Endothelial cell (in vitro differentiated cells): ENCODE measurements at regions not wholly inside any gene's neighbourhood (a gene's known extent, or its start where the extent isn't known, plus 50 kb on each side); places are given as distances from the start of the nearest gene placed in this dataset.
"Not testable (repeated sequence)": the region's sequence is repeated elsewhere in the genome, so short reads cannot be mapped to it uniquely, and the experiment has no call there.

Source experiments
- DNase-seq: peaks from one replicate; pipeline ENCODE4 v3.0.0; 2021; ENCODE audit warnings: low spot score
- H3K27ac Mint-ChIP-seq: one replicate; pipeline ENCODE4 v1.8.0; 2021; ENCODE audit warnings: mixed read lengths, inconsistent platforms; ENCODE audit not compliant: unreplicated experiment
- H3K27me3 Mint-ChIP-seq: one replicate; pipeline ENCODE4 v1.8.0; 2021; ENCODE audit warnings: mild to moderate bottlenecking, moderate library complexity, mixed read lengths, inconsistent platforms; ENCODE audit not compliant: unreplicated experiment
- H3K36me3 Mint-ChIP-seq: one replicate; pipeline ENCODE4 v1.8.0; 2021; ENCODE audit warnings: mild to moderate bottlenecking, low read depth, mixed read lengths, inconsistent platforms; ENCODE audit not compliant: unreplicated experiment
- H3K4me1 Mint-ChIP-seq: one replicate; pipeline ENCODE4 v1.8.0; 2021; ENCODE audit warnings: mild to moderate bottlenecking, mixed read lengths, inconsistent platforms; ENCODE audit not compliant: unreplicated experiment
- H3K4me3 Mint-ChIP-seq: one replicate; pipeline ENCODE4 v1.8.0; 2021; ENCODE audit warnings: mild to moderate bottlenecking, mixed read lengths, inconsistent platforms; ENCODE audit not compliant: unreplicated experiment
- H3K9me3 Mint-ChIP-seq: one replicate; pipeline ENCODE4 v1.8.0; 2021; ENCODE audit warnings: mixed read lengths, inconsistent platforms; ENCODE audit not compliant: unreplicated experiment

DNA sequence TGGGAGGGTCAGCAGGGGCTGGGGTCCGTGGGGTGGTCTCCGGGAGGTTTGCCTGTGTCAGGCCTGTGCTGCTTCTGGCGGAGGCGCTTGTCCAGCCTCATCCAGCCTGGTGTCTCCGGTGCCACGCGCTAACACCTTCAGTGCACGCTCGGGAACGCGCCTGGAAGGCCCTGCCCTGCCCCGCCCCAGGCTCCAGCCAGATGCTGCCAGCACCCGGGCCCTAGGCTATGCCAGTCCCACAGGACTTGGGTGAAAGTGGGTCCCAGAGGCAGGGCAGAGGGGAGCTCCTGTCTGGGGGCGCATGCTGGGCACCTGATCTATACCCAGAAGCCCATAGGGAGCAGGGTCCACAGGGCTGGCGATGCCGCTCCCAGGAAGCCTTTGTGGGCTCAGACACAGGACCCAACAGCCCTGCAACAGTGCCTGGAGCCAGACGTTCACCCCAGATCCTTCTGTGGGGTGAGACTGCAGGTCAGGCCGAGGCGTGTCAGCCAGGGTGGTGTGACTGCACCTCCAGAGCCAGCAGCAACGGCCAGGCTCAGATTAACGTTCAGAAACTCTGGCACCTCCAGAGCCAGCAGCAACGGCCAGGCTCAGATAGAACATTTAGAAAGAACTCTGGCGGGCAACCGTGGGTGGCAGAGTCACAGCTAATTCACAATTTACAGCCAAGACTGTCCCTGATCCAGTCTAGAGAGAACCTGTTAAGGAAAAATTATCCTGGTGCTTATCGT is 5423.2 kb upstream of the TPTE start:
- not testable (repeated sequence) for H3K27ac Mint-ChIP-seq, H3K27me3 Mint-ChIP-seq, H3K9me3 Mint-ChIP-seq, DNase-seq, H3K36me3 Mint-ChIP-seq, H3K4me1 Mint-ChIP-seq, H3K4me3 Mint-ChIP-seq

DNA sequence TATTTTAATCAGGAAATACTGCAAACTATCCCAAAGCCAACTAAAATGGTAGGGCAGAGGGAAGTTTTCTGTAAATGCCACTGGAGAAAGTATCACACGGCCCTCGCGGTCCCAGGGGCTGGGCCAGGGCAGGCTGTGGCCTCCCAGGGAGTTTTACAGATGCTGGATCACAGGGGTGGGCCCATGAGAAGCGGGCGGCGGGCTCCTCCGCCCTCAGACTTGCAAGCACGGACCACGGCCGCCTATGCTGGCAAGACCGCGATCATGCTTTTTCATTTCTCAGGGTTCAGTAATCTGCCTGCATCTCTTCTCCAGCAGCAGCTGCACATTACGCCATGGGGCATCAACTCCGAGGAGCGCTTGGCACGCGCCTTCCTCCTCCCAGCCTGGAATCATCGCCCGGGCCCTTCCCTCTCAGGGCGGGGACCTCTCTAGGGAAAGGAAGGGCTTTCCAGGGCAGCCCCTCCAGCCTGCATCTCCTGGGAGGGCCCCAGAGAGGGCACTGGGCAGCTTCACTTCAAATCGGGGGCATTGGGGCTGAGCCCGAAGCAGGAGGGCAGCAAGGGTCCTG is 5420.7 kb upstream of the TPTE start:
- not testable (repeated sequence) for H3K4me1 Mint-ChIP-seq, H3K36me3 Mint-ChIP-seq, DNase-seq, H3K27me3 Mint-ChIP-seq, H3K9me3 Mint-ChIP-seq, H3K4me3 Mint-ChIP-seq, H3K27ac Mint-ChIP-seq

DNA sequence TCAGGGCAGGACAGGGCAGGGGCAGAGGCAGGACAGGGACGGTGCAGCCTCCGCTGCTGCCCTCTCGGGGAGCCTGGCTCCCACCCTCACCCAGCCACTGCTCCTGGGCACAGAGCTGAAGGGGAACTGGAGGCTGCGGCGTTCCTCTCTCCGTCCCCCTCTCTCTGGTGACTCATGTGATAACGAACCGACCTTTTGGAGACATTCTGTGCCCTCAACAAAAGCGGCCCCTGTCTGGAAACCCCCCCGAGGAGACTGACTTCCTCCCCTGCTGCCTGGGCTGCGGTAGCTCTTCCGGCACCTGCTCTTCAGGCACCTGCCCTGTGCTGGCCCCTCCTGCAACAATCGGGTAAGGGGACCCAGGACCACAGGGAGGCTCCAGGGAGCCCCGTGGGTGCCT is 5419.6 kb upstream of the TPTE start:
- not testable (repeated sequence) for DNase-seq, H3K36me3 Mint-ChIP-seq, H3K27me3 Mint-ChIP-seq, H3K4me1 Mint-ChIP-seq, H3K4me3 Mint-ChIP-seq, H3K27ac Mint-ChIP-seq, H3K9me3 Mint-ChIP-seq

DNA sequence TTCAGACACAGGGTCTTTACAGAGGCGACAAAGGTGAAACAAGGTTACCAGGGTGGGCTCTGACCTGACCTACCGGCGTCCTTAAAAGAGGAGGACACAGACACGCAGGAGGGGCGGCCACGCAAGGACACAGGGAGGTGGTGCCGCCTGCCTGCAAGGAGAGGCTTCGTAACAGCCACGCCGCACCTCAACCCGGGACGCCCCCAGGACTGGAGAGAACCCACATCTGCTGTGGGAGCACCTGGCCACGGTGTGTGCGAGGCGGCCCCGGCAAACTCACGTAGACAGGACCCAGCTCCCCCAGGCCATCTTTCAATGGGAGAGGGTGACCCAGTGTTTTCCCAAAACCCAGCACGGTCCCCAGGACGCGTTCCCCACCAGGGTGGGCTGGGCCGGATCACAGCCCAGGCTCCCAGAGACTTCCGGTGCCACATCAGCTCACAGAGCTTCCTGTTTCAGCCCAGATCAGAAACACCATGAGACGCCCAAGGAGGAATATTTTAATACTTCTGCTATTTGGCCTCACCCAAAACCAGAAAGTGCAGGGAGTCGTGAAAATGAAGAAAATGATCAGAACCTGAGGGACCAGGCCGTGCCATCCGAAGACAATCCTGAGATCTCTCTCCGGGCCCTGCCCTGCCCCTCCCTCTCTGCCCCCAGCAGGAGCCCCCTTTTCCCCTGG is 5417.4 kb upstream of the TPTE start:
- H3K4me1 Mint-ChIP-seq, DNase-seq, H3K36me3 Mint-ChIP-seq, H3K27ac Mint-ChIP-seq, H3K9me3 Mint-ChIP-seq, H3K27me3 Mint-ChIP-seq, H3K4me3 Mint-ChIP-seq: not testable (repeated sequence)

DNA sequence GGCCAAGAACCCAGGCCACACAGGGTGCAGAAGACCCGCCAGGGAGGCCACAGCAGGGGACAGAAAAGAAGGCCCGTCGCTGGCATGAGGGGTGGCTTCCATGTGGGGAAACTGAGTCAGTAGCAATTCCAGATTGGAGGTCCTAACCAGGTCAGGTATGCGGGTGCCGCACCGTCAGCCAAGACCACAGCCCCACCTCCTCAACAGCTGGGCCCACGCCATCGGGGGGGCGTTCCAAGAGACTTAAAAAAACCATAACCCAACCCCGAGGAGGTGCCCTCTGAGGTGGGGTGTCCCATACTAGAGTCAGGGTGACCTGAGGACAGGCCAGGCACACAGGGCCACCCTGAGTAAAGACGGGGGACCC is 5416.8 kb upstream of the TPTE start:
- H3K27ac Mint-ChIP-seq, H3K4me3 Mint-ChIP-seq, H3K27me3 Mint-ChIP-seq, DNase-seq, H3K36me3 Mint-ChIP-seq, H3K4me1 Mint-ChIP-seq, H3K9me3 Mint-ChIP-seq: not testable (repeated sequence)

DNA sequence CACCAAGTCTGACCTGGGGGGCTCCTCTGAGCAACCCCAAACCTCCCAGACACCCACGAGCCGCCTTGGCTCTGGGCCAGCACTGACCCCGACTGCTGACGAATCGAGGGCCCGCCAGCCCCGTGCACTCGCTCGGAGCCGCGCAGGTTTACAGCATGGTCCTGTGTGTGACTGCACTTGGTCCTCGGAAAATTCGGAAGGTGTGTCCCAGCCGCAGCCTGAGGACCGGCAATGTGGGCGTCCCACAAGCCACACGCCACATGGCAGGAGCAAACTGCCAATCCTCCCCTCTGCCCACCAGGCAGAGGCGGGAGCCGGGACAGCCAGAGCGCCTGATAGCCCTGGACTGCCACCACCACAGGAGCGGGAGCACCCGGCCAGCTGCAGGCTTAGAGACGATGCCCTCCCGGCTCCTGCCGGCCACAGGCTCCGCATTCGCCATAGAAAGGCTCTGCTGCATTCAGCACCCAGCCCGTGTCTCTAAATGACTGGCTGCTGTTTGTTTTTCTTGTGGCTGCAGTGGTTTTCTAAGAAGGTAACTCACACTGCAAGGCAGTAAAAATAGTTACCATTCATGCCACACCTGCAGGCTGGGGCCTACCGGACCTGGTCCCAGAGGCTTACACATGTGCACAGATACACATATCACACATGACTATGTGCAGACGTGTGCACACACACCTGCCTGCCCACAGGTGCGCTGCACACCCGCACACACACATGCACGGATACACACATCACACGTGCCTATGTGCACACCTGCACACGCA is 5415.3 kb upstream of the TPTE start:
- H3K36me3 Mint-ChIP-seq, DNase-seq, H3K9me3 Mint-ChIP-seq, H3K27me3 Mint-ChIP-seq, H3K4me3 Mint-ChIP-seq, H3K4me1 Mint-ChIP-seq, H3K27ac Mint-ChIP-seq: not testable (repeated sequence)

DNA sequence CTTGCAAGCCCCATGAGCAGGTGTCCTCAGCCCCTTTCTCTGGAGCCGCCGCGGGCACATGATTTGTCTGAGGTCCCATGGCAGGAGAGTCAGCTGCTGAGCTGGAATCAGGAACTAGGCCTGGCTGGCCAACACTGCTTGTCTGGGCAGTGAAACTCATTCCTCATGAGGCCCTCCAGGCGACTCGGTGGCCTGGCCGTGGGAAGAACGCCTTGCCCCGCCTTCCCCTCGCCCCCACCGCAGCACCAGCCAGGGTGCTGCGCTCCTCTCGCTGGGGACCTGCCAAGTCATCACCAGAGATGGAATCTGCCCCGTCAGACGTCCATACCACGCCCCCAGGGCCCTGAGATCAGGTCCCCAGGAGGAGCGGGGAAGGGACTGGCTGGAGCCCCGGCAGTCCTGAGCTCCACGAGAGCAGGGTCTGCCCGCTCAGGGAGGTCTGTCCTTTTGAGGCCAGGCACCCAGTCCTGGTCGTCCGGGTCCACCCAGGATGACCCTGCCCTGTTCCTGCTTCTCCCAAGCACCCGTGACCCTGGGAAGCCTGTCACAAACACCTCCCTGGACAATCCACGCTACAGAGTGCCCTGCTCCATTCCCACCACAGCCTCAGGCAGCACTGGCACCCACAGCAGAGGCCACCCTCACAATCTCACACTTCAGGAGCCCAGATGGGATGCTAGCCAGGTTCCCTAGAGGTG is 5414.5 kb upstream of the TPTE start:
- H3K4me1 Mint-ChIP-seq, H3K27me3 Mint-ChIP-seq, DNase-seq, H3K4me3 Mint-ChIP-seq, H3K9me3 Mint-ChIP-seq, H3K27ac Mint-ChIP-seq, H3K36me3 Mint-ChIP-seq: not testable (repeated sequence)

DNA sequence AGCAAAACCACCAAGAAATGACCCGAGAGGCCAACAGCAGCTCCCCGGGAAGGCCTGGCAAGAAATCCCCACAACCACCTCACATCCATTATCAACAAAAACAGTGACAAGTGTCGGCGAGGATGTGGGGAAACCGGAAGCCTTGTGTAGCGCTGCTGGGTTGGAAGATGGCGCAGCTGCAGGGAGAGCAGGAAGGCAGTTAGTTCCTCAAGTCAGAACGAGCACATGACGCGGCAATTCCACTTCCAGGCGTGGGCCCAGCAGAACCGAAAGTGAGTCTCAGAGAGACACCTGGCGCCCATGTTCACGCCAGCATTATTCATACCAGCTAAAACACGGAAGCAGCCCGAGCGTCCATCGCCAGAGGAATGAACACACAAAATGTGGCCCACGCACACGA is 5413.7 kb upstream of the TPTE start:
- not testable (repeated sequence) for H3K4me1 Mint-ChIP-seq, DNase-seq, H3K27ac Mint-ChIP-seq, H3K4me3 Mint-ChIP-seq, H3K9me3 Mint-ChIP-seq, H3K27me3 Mint-ChIP-seq, H3K36me3 Mint-ChIP-seq

DNA sequence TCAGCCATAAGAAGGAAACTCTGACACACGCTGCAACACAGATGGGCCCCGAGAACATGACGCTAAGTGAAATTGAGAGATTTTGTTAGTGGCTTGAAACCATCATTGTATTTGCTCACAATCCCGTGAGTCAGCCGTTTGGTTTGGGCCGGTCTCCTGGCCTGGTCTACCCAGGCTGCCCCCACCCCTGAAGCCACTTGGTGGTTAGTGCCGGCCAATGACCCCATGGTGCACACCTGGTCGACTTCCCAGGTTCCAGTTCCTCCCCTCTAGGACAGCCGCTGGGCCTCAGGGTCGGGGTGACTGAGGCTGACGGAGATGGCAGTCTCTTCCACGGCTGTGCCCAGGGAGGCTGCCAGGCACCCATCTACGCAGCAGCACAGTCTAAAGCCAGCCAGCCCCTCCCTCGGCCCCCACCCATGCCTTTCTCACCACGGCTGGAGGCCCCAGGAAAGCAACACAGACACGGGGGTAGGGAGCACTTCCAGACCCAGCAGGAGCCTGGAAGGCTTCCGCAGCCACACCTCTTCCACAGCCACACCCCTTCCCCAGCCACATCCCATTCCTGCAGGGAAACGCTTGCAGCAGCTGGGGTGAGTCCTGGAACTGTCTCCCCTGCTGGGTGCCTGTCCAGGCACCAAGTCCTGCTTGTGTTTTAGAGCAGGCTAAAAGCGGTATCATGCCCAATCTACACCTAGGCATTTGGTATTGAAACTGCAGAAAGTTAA is 5413.2 kb upstream of the TPTE start:
- not testable (repeated sequence) for H3K27me3 Mint-ChIP-seq, H3K9me3 Mint-ChIP-seq, H3K27ac Mint-ChIP-seq, H3K36me3 Mint-ChIP-seq, H3K4me3 Mint-ChIP-seq, H3K4me1 Mint-ChIP-seq, DNase-seq

DNA sequence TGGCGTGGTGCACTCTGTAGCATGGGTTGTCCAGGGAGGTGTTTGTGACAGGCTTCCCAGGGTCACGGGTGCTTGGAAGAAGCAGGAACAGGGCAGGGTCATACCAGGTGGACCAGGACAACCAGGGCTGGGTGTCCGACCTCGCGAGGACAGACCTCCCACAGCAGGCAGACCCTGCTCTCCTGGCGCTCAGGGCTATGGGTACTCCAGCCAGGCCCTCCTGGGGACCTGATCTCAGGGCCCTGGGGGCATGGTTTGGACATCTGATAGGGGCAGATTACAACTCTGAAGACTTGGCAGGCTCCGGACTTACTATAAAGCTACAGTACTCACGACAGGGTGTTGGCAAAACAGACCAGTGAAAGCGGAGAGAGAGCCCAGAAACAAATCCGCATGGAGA is 5410.2 kb upstream of the TPTE start:
- H3K4me1 Mint-ChIP-seq, DNase-seq, H3K36me3 Mint-ChIP-seq, H3K27ac Mint-ChIP-seq, H3K9me3 Mint-ChIP-seq, H3K4me3 Mint-ChIP-seq, H3K27me3 Mint-ChIP-seq: not testable (repeated sequence)

DNA sequence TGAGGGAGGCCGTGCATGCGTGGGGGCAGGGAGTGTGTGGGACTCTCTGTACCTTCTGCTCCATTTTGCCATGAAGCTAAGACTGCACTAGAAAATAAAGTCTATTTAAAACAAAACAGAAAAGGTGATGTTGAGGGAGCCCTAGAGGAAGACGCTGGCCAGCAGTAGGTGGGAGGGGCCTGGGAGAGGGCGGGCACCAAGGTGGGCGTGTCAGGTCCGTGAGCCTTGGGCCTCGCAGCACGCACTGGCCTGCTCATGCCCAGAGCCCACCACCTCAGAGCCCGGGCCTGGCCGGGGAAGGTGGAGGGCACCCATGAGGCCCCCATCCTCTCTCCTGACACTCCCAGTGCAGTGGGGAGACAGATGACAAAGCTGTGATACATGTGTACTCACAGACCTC is 5408.3 kb upstream of the TPTE start:
- not testable (repeated sequence) for H3K9me3 Mint-ChIP-seq, DNase-seq, H3K36me3 Mint-ChIP-seq, H3K4me1 Mint-ChIP-seq, H3K4me3 Mint-ChIP-seq, H3K27ac Mint-ChIP-seq, H3K27me3 Mint-ChIP-seq
